ENCODE measurements at regions not wholly inside any gene's neighbourhood (a gene's known extent, or its start where the extent isn't known, plus 50 kb on each side); places are given as distances from the start of the nearest gene placed in this dataset.

- TF ChIP-seq SP3 (tag by site-specific recombination; IDR thresholded peaks at IDR 0.05): no peak
- TF ChIP-seq, protein P1, sequence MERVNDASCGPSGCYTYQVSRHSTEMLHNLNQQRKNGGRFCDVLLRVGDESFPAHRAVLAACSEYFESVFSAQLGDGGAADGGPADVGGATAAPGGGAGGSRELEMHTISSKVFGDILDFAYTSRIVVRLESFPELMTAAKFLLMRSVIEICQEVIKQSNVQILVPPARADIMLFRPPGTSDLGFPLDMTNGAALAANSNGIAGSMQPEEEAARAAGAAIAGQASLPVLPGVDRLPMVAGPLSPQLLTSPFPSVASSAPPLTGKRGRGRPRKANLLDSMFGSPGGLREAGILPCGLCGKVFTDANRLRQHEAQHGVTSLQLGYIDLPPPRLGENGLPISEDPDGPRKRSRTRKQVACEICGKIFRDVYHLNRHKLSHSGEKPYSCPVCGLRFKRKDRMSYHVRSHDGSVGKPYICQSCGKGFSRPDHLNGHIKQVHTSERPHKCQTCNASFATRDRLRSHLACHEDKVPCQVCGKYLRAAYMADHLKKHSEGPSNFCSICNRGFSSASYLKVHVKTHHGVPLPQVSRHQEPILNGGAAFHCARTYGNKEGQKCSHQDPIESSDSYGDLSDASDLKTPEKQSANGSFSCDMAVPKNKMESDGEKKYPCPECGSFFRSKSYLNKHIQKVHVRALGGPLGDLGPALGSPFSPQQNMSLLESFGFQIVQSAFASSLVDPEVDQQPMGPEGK (tag by site-specific recombination; IDR thresholded peaks at IDR 0.05): no peak
- no peak for TF ChIP-seq CTCF (tag by site-specific recombination; IDR thresholded peaks at IDR 0.05)
- TF ChIP-seq KLF8 (tag by site-specific recombination; IDR thresholded peaks at IDR 0.05): no peak
These were observed 209.9 kb upstream of the IGF1 start (continued) for GRCh38 chr12:102690253-102690652.

- ChIA-PET POLR2A (no interaction called here), CTCF (no interaction called here)
- Histone ChIP-seq H3K36me3 (ENCODE audit: control insufficient read depth in 2 of 2, insufficient read depth in 1 of 2, low read length in 2 of 2) (no peaks in the 10 kb centered on the region), H3K4me1 (ENCODE audit: control insufficient read depth, insufficient read depth, low read length) (no peaks in the 10 kb centered on the region), H3K4me3 (ENCODE audit: low read depth, low read length) (no peak overlapping the region), H3K27ac (ENCODE audit: extremely low read depth, low read depth, low read length) (no peak overlapping the region), H3K9me3 (ENCODE audit: control insufficient read depth, insufficient read depth, low read depth, low read length) (no peaks in the 10 kb centered on the region)
- TF ChIP-seq ZNF76 (tag by site-specific recombination; IDR thresholded peaks at IDR 0.05; ENCODE audit: borderline replicate concordance, low read depth) (no peak), ZNF488 (tag by site-specific recombination; IDR thresholded peaks at IDR 0.05) (no peak), ZEB2 (tag by site-specific recombination; IDR thresholded peaks at IDR 0.05) (no peak), ZNF660 (tag by site-specific recombination; IDR thresholded peaks at IDR 0.05) (no peak), ZNF2 (tag by site-specific recombination; IDR thresholded peaks at IDR 0.05) (no peak), ZBTB7A (tag by site-specific recombination; IDR thresholded peaks at IDR 0.05; ENCODE audit: low read depth) (no peak), SP2 (tag by site-specific recombination; IDR thresholded peaks at IDR 0.05) (no peak), ZFP3 (tag by site-specific recombination; IDR thresholded peaks at IDR 0.05; ENCODE audit: low read depth) (no peak), ZNF114 (tag by site-specific recombination; IDR thresholded peaks at IDR 0.05) (no peak), ZNF747 (tag by site-specific recombination; IDR thresholded peaks at IDR 0.05) (no peak)
- TF ChIP-seq, protein P2, sequence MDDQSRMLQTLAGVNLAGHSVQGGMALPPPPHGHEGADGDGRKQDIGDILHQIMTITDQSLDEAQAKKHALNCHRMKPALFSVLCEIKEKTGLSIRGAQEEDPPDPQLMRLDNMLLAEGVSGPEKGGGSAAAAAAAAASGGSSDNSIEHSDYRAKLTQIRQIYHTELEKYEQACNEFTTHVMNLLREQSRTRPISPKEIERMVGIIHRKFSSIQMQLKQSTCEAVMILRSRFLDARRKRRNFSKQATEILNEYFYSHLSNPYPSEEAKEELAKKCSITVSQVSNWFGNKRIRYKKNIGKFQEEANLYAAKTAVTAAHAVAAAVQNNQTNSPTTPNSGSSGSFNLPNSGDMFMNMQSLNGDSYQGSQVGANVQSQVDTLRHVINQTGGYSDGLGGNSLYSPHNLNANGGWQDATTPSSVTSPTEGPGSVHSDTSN (CRISPR knock-in tag; IDR thresholded peaks at IDR 0.05): no peak
These were observed 209.3 kb upstream of the IGF1 start for GRCh38 chr12:102689701-102690100.

- H3K36me3 ChIP-seq (ENCODE audit: control insufficient read depth in 2 of 2, insufficient read depth in 1 of 2, low read length in 2 of 2): no peaks in the 10 kb centered on the region
- ChIA-PET POLR2A (no interaction called here), CTCF (no interaction called here)
- H3K27ac ChIP-seq (ENCODE audit: extremely low read depth, low read depth, low read length): no peak overlapping the region
- H3K9me3 ChIP-seq (ENCODE audit: control insufficient read depth, insufficient read depth, low read depth, low read length): no peaks in the 10 kb centered on the region
- no peaks in the 10 kb centered on the region for H3K4me1 ChIP-seq (ENCODE audit: control insufficient read depth, insufficient read depth, low read length)
- H3K4me3 ChIP-seq (ENCODE audit: low read depth, low read length): no peak overlapping the region
- TF ChIP-seq BCL11B (tag by site-specific recombination; IDR thresholded peaks at IDR 0.05; ENCODE audit: low read depth): no peak
- TF ChIP-seq TCF7L2 (IDR thresholded peaks at IDR 0.05; ENCODE audit: borderline replicate concordance, low read depth, low read length): no peak
- TF ChIP-seq, protein P3, sequence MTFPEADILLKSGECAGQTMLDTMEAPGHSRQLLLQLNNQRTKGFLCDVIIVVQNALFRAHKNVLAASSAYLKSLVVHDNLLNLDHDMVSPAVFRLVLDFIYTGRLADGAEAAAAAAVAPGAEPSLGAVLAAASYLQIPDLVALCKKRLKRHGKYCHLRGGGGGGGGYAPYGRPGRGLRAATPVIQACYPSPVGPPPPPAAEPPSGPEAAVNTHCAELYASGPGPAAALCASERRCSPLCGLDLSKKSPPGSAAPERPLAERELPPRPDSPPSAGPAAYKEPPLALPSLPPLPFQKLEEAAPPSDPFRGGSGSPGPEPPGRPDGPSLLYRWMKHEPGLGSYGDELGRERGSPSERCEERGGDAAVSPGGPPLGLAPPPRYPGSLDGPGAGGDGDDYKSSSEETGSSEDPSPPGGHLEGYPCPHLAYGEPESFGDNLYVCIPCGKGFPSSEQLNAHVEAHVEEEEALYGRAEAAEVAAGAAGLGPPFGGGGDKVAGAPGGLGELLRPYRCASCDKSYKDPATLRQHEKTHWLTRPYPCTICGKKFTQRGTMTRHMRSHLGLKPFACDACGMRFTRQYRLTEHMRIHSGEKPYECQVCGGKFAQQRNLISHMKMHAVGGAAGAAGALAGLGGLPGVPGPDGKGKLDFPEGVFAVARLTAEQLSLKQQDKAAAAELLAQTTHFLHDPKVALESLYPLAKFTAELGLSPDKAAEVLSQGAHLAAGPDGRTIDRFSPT (tag by site-specific recombination; IDR thresholded peaks at IDR 0.05): no peak
- no peak for TF ChIP-seq GFI1B (tag by site-specific recombination; IDR thresholded peaks at IDR 0.05)
- TF ChIP-seq ZNF610 (tag by site-specific recombination; IDR thresholded peaks at IDR 0.05; ENCODE audit: borderline replicate concordance): no peak
- no peak for TF ChIP-seq ZBTB7A (tag by site-specific recombination; IDR thresholded peaks at IDR 0.05; ENCODE audit: low read depth)
- TF ChIP-seq KLF10 (tag by site-specific recombination; IDR thresholded peaks at IDR 0.05): no peak
- TF ChIP-seq, protein P1 (tag by site-specific recombination; IDR thresholded peaks at IDR 0.05): no peak
- TF ChIP-seq ZNF76 (tag by site-specific recombination; IDR thresholded peaks at IDR 0.05; ENCODE audit: borderline replicate concordance, low read depth): no peak
- TF ChIP-seq ZBTB48 (tag by site-specific recombination; IDR thresholded peaks at IDR 0.05): no peak
These were observed 207.2 kb upstream of the IGF1 start for GRCh38 chr12:102687523-102687922.
